ENCODE measurements at regions not wholly inside any gene's neighbourhood (a gene's known extent, or its start where the extent isn't known, plus 50 kb on each side); places are given as distances from the start of the nearest gene placed in this dataset.

DNA sequence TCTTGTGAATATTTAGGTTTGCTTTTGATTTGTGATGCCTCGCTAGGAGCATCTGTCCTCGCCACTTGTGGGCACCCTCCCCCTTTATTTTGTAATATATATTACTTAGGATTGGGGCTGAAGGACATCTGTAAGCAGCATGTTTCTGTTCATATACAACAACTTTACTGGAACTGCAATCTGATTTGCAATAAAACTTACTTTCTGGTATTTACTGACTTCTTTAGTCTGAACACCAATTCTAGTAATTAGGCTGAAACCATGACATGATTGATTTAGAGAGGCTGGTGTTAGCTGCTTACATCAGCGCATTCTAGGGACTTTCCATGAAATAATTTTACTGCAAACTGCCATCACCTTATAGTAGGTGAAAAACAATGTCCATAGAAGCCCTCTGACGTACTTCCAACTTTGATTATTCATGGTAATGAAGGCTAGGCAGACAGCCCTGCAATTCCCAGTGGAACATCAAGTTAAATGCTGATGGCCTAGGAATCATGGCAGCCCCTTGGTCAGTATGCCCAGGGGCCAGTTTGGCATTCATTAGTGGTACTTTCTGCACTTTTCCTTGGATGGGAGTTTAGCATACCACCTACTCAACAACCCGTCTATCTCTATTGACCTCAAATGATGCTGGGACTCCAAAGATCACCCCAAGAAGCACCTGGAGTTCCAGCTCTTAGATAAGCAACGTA, 132.9 kb upstream of the MCHR2 start:
- no peaks in the 10 kb centered on the region for H3K27me3 ChIP-seq (ENCODE audit: insufficient read depth, poor library complexity, severe bottlenecking)
- no peak overlapping the region for H3K27ac ChIP-seq (replicated peaks)
- TF ChIP-seq, protein P1, sequence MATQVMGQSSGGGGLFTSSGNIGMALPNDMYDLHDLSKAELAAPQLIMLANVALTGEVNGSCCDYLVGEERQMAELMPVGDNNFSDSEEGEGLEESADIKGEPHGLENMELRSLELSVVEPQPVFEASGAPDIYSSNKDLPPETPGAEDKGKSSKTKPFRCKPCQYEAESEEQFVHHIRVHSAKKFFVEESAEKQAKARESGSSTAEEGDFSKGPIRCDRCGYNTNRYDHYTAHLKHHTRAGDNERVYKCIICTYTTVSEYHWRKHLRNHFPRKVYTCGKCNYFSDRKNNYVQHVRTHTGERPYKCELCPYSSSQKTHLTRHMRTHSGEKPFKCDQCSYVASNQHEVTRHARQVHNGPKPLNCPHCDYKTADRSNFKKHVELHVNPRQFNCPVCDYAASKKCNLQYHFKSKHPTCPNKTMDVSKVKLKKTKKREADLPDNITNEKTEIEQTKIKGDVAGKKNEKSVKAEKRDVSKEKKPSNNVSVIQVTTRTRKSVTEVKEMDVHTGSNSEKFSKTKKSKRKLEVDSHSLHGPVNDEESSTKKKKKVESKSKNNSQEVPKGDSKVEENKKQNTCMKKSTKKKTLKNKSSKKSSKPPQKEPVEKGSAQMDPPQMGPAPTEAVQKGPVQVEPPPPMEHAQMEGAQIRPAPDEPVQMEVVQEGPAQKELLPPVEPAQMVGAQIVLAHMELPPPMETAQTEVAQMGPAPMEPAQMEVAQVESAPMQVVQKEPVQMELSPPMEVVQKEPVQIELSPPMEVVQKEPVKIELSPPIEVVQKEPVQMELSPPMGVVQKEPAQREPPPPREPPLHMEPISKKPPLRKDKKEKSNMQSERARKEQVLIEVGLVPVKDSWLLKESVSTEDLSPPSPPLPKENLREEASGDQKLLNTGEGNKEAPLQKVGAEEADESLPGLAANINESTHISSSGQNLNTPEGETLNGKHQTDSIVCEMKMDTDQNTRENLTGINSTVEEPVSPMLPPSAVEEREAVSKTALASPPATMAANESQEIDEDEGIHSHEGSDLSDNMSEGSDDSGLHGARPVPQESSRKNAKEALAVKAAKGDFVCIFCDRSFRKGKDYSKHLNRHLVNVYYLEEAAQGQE (IDR thresholded peaks at IDR 0.05; ENCODE audit: insufficient replicate concordance, low read depth): no peak
- TF ChIP-seq, protein P2, sequence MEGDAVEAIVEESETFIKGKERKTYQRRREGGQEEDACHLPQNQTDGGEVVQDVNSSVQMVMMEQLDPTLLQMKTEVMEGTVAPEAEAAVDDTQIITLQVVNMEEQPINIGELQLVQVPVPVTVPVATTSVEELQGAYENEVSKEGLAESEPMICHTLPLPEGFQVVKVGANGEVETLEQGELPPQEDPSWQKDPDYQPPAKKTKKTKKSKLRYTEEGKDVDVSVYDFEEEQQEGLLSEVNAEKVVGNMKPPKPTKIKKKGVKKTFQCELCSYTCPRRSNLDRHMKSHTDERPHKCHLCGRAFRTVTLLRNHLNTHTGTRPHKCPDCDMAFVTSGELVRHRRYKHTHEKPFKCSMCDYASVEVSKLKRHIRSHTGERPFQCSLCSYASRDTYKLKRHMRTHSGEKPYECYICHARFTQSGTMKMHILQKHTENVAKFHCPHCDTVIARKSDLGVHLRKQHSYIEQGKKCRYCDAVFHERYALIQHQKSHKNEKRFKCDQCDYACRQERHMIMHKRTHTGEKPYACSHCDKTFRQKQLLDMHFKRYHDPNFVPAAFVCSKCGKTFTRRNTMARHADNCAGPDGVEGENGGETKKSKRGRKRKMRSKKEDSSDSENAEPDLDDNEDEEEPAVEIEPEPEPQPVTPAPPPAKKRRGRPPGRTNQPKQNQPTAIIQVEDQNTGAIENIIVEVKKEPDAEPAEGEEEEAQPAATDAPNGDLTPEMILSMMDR (IDR thresholded peaks at IDR 0.05; ENCODE audit: insufficient read depth, low read length): no peak
- TF ChIP-seq POLR2AphosphoS5 (IDR thresholded peaks at IDR 0.05; ENCODE audit: low read depth) (no peak), SPI1 (IDR thresholded peaks at IDR 0.05; ENCODE audit: borderline replicate concordance, low read depth) (no peak), GABPA (IDR thresholded peaks at IDR 0.05; ENCODE audit: low read depth) (no peak)
- H3K4me3 ChIP-seq (replicated peaks; ENCODE audit: insufficient read depth, low read length): no peak overlapping the region
- no peak for DNase-seq (ENCODE audit: low read depth in 1 of 2, low spot score in 1 of 2)

DNA sequence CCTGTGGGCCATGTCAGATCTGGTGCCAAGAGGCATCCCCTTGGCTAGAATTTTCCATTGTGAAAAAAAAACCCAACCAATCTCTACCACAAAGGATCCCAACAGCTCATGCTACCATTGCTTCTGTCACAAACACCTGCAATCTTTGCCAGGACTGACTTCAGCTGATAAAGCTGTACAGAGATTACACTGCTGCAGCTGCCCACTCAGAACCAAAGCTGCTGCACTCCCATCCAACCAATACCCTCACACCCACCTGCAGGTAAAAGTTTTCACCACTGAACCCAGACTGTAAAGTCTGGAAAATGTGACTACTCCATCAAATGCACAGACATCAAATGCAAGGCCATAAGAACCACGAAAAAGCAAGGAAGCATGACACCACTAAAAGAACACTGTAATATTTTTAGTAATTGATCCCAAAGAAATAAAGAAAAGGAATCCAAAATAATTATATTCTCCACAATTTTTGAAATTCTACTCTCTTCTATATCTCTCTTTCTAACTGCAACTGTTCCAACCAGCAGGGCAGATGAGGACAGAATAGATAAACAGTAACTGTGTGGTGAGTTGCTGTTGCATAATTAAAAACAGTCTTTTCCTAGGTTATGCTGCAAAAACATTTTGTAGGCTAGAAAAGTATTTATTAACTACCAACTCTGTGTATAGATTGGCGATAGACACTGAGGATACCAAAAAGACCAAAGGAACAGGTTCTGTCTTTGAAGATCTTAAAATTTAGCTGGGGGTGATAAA, 128.0 kb upstream of the MCHR2 start:
- no peak for DNase-seq (ENCODE audit: low read depth in 1 of 2, low spot score in 1 of 2)
- TF ChIP-seq GABPA (IDR thresholded peaks at IDR 0.05; ENCODE audit: low read depth): no peak
- no peak for TF ChIP-seq POLR2AphosphoS5 (IDR thresholded peaks at IDR 0.05; ENCODE audit: low read depth)
- no peak for TF ChIP-seq SPI1 (IDR thresholded peaks at IDR 0.05; ENCODE audit: borderline replicate concordance, low read depth)
- TF ChIP-seq, protein P1 (IDR thresholded peaks at IDR 0.05; ENCODE audit: insufficient replicate concordance, low read depth): no peak
- TF ChIP-seq, protein P2 (IDR thresholded peaks at IDR 0.05; ENCODE audit: insufficient read depth, low read length): no peak
- no peak overlapping the region for H3K27ac ChIP-seq (replicated peaks)
- H3K27me3 ChIP-seq (ENCODE audit: insufficient read depth, poor library complexity, severe bottlenecking): no peaks in the 10 kb centered on the region
- H3K4me3 ChIP-seq (replicated peaks; ENCODE audit: insufficient read depth, low read length): no peak overlapping the region

DNA sequence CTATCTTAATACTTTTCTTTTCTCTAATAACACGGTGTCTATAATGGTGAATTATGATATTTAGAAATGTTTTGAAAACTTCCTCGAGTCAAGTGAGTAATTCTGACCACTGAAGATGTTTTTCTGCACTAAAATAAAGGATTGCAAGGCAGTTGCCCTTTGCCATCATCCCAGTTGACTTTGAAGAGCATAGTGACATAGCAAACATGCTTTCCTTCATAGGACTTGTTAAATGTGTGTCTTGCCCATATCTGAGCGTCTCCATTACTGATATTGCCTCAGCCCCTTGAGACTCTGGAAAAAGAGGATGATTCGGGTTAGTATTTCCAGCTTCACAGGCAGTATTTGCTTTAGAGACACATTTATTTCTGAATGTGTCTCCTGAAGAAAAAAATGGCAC, 125.2 kb upstream of the MCHR2 start:
- no peaks in the 10 kb centered on the region for H3K27me3 ChIP-seq (ENCODE audit: insufficient read depth, poor library complexity, severe bottlenecking)
- H3K4me3 ChIP-seq (replicated peaks; ENCODE audit: insufficient read depth, low read length): no peak overlapping the region
- no peak for TF ChIP-seq POLR2AphosphoS5 (IDR thresholded peaks at IDR 0.05; ENCODE audit: low read depth)
- no peak for TF ChIP-seq SPI1 (IDR thresholded peaks at IDR 0.05; ENCODE audit: borderline replicate concordance, low read depth)
- TF ChIP-seq, protein P1 (IDR thresholded peaks at IDR 0.05; ENCODE audit: insufficient replicate concordance, low read depth): no peak
- no peak for TF ChIP-seq GABPA (IDR thresholded peaks at IDR 0.05; ENCODE audit: low read depth)
- TF ChIP-seq, protein P2 (IDR thresholded peaks at IDR 0.05; ENCODE audit: insufficient read depth, low read length): no peak
- no peak for DNase-seq (ENCODE audit: low read depth in 1 of 2, low spot score in 1 of 2)
- H3K27ac ChIP-seq (replicated peaks): no peak overlapping the region

All from HL-60 (cell line).